ENCODE measurements at regions not wholly inside any gene's neighbourhood (a gene's known extent, or its start where the extent isn't known, plus 50 kb on each side); places are given as distances from the start of the nearest gene placed in this dataset.

- TF ChIP-seq POLR2AphosphoS5 (IDR thresholded peaks at IDR 0.05; ENCODE audit: low read depth) = no peak
- no peak for TF ChIP-seq CTCF (IDR thresholded peaks at IDR 0.05; ENCODE audit: insufficient read depth, low read length)
- no peak for TF ChIP-seq REST (IDR thresholded peaks at IDR 0.05; ENCODE audit: insufficient replicate concordance, low read depth)
Measured at GRCh38 chr9:95773053-95773418, 102.5 kb upstream of the ERCC6L2 start.

All from HL-60 (cell line).